RWPE1 (cell line): ENCODE measurements at regions not wholly inside any gene's neighbourhood (a gene's known extent, or its start where the extent isn't known, plus 50 kb on each side); places are given as distances from the start of the nearest gene placed in this dataset.

ENCODE experiments used
- CTCF ChIA-PET: fragments of 350-600 bp; sonication (Branson Sonifier 250); formaldehyde crosslinking; extraction: SDS; loops from one replicate; lab custom pipeline; 2021; lab: Yijun Ruan, JAX
- POLR2A ChIA-PET: fragments of 400-600 bp; formaldehyde crosslinking; extraction: SDS; loops from one replicate; lab custom pipeline; 2020; ENCODE audit warnings: antibody characterized with exemption; ENCODE audit not compliant: low non-redundant PET; lab: Yijun Ruan, JAX
- DNase-seq: peaks from one replicate; pipeline ENCODE4 v3.0.0; 2012; ENCODE audit warnings: low spot score
- H3K27ac ChIP-seq: fragments of 450-650 bp; 2 replicates; pipeline ENCODE4 v1.5.1; 2017
- TF ChIP-seq, protein P1 (sequence below): fragments of 450-650 bp; conservative IDR thresholded peaks from 2 replicates; pipeline ENCODE4 v1.5.1; 2017; ENCODE audit warnings: low read depth, mild to moderate bottlenecking

GRCh38 chr2:226514895-226515294 is 284.7 kb downstream of the IRS1 start:
- peak; percentile 66 for DNase-seq
- H3K27ac ChIP-seq, result no peak overlapping the region
- TF ChIP-seq, protein P1, sequence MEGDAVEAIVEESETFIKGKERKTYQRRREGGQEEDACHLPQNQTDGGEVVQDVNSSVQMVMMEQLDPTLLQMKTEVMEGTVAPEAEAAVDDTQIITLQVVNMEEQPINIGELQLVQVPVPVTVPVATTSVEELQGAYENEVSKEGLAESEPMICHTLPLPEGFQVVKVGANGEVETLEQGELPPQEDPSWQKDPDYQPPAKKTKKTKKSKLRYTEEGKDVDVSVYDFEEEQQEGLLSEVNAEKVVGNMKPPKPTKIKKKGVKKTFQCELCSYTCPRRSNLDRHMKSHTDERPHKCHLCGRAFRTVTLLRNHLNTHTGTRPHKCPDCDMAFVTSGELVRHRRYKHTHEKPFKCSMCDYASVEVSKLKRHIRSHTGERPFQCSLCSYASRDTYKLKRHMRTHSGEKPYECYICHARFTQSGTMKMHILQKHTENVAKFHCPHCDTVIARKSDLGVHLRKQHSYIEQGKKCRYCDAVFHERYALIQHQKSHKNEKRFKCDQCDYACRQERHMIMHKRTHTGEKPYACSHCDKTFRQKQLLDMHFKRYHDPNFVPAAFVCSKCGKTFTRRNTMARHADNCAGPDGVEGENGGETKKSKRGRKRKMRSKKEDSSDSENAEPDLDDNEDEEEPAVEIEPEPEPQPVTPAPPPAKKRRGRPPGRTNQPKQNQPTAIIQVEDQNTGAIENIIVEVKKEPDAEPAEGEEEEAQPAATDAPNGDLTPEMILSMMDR, result no peak
- ChIA-PET POLR2A (no interaction called here), CTCF (no interaction called here)

- POLR2A ChIA-PET, result no interaction called here
- CTCF ChIA-PET, result no interaction called here
- no peak for DNase-seq
- no peak overlapping the region for H3K27ac ChIP-seq
- TF ChIP-seq, protein P1, result no peak
Measured at GRCh38 chr2:226511311-226511710, 288.3 kb downstream of the IRS1 start.

DNA sequence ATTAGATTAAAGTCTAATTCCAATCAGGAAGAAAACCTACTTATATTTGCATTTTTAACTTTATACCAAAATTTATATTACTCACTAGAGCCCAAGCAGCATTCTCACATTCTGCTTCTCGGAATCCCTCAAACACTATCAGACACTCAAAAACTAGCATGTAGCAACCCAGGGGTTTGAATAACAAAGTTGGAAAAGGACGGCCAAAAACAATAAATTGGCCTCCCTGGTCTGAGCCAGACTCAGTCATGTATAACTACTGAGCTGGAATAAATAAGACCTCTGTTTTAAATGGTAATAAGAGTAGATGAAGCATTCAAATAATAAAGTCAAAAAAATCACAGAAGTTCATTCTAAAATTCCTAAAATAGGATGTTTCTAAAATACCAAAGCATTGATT is 290.9 kb downstream of the IRS1 start:
- no peak for DNase-seq
- TF ChIP-seq, protein P1, result no peak
- no peak overlapping the region for H3K27ac ChIP-seq
- ChIA-PET CTCF (no interaction called here), POLR2A (no interaction called here)

GRCh38 chr2:226508005-226508404 is 291.6 kb downstream of the IRS1 start:
- POLR2A ChIA-PET, result no interaction called here
- TF ChIP-seq, protein P1, result no peak
- CTCF ChIA-PET, result interaction anchor here (0.6 kb wide), 1 partner anchor 887 kb away, joined by 7 read pairs; no protein-coding TSS in a partner anchor
- H3K27ac ChIP-seq, result no peak overlapping the region
- DNase-seq, result no peak

DNA sequence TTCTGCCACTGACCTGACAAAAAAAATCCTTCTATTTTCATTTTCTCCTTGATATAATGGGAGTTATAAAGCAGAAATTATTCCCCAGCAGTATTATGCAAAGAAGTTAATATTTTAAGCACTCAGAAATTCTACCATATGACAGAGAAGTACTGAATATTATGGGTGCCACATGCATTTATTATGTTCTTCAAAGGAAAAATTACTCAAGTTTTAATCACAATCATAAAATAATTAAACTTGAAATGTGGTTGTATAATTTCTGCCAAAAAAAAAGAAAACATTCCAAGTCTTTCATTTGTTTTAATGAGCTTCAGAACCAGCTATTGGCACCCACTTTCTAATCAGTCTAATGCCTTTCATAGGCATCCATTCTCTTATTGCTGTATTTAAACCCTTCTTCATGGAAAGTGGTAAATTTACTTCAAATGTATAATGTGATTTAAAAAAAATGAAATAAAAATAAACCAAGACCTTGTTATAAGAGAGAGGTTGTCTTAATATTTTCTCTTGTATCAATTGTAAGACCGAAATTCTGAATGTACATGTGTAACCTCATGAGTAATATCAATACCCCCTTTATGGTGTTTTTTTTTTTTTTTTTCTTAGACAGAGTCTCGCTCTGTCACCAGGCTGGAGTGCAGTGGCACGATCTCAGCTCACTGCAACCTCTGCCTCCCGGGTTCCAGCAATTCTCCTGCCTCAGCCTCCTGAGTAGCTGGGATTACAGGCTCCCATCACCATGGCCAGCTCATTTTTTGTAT is 302.3 kb downstream of the IRS1 start:
- DNase-seq, result no peak
- TF ChIP-seq, protein P1, result no peak
- ChIA-PET POLR2A (no interaction called here), CTCF (no interaction called here)
- no peak overlapping the region for H3K27ac ChIP-seq

GRCh38 chr2:226496273-226496550 is 303.4 kb downstream of the IRS1 start:
- DNase-seq, result no peak
- H3K27ac ChIP-seq, result no peak overlapping the region
- CTCF ChIA-PET, result no interaction called here
- POLR2A ChIA-PET, result no interaction called here
- TF ChIP-seq, protein P1, result no peak
